22Rv1 (cell line): ENCODE measurements at regions not wholly inside any gene's neighbourhood (a gene's known extent, or its start where the extent isn't known, plus 50 kb on each side); places are given as distances from the start of the nearest gene placed in this dataset.

ENCODE experiments used
- CTCF ChIP-seq: fragments of 450-650 bp; IDR thresholded peaks from 2 replicates; pipeline ENCODE4 v1.5.1; 2017; ENCODE audit warnings: mild to moderate bottlenecking
- ZFX ChIP-seq: fragments of 450-650 bp; IDR thresholded peaks from 2 replicates; pipeline ENCODE4 v1.6.1; 2017; ENCODE audit warnings: antibody characterized with exemption, borderline replicate concordance

GRCh38 chr21:31556662-31557061 lies 102.8 kb upstream of the SOD1 start:
- TF ChIP-seq CTCF (no peak), ZFX (no peak)
